HG02870 (cell line): ENCODE measurements at regions not wholly inside any gene's neighbourhood (a gene's known extent, or its start where the extent isn't known, plus 50 kb on each side); places are given as distances from the start of the nearest gene placed in this dataset.

ENCODE experiments used
- ATAC-seq: cut with Tn5 transposase; IDR thresholded peaks from one replicate; pipeline ENCODE4 v1.9.1; 2021; ENCODE audit warnings: mild to moderate bottlenecking, moderate library complexity; ENCODE audit not compliant: unreplicated experiment

DNA sequence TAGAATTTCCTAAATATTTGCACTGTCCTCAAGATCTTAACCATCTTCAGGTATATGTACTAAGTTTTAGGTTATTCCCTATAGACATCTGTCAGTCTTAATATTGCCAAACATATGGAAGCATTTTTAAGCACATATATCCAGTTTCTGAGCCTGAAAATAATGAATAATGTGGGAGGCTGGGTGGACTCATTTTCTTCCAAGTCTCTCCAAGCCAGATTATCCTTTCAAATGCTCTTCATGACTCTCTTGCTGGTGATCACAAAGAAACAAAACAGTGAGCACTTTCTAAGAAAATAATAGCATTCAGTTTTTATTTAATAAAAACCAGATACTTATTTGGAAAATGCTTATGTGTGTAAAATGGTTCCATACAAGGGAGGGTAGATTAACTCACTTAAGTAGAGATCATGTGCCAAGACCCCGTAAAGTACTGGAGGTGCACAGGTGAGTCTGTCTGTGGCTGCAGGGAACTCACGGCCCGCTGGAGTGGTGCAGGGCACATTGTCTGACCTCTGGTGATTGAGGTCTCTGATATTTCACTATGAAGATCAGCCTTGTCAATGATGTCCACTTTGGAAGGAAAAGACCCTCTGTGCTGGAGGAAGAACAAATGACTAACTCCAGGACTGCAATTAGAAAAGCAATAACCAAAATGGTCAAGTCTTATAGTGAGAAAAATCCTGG is 161.6 kb downstream of the TMEM18 start:
- ATAC-seq = no peak

DNA sequence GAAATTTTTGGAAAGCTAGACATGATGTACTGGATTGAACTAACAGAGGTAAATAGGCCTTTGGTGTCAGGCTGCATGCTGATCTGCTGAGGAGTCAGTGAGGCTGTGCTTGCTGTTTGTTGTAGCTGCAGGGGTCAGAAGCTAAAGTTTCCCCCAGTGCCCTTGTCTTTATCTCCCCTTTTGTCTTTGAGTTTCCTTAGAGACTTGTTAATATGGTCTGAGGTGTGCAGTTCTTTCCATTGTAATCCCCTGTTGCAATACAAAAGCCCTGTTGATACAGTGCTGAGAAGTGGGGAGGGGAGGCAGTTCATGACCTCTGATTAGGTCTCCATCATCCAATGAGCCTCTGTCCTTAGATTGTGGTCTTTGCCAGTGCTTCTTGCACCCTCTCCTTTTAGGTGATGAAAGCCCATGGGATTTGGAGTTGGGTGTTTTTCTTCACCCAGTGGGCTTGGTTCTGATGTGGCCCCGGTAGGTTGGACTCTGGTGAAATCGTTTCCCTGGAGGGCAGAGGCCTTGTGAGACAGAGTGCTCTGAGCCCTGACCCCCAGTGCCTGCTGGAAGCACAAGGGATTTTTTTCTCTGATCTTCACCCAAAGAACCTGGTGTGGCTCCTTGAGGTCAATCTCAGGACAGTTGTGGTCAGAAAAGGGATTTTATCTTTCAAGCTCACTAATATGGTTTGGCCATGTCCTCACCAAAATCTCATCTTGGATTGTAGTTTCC is 163.1 kb downstream of the TMEM18 start:
- no peak for ATAC-seq

DNA sequence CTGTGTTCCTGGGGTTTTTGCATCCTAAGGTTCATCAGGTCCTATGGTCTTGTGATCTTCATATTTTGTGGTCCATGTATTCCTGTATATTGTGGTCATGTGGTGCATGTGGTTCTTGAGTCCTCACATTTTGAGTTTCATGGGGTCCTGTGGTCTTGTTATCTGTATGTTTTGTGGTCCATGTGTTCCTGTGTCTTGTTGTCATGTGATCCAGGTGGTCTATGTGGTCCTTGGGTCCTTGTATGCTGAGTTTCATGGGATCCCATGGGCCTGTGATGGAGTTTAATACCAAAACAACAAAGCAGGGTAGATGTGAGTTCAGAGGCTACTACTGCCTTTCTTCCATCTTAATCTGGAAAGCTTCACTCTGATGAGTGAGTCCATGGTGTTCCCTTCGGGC is 166.4 kb downstream of the TMEM18 start:
- ATAC-seq = no peak

DNA sequence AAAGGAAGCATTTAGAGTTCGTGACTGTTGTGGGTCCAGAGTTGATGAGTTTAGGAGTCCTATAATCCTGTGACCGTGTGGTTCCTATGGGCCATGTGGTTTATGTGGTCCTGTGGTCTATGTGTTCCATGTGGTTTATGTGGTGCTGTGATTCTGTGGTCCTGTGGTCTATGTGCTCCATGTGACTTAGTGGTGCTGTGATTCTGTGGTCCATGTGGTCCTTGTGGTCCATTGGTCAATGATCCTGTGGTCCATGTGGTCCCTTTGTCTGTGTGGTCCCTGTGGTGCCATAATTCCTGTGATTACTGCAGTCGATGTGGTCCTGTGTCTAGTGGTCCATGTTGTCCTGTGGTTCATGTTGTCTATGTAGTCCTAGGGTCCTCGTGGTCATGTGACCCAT is 167.3 kb downstream of the TMEM18 start:
- ATAC-seq = no peak

DNA sequence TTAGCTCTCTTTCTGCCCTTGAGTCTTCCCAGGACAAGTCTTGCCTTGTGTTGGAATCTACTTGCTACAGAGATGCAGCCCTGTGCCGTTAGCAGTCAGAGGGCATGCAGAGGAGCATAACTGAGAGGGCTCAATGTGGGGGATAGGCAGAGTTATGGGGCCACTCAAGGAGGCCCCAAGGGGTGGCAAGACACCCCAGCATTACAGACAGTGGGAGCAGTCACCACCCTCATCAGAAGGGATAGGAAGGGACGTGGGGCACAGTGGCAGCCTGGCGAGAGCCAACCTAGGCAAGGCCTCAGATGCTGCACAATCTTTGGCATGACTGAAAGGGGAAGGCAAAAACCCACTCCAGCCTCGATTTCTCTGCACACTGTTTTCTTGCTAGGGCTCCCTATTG is 169.1 kb downstream of the TMEM18 start:
- ATAC-seq = no peak

DNA sequence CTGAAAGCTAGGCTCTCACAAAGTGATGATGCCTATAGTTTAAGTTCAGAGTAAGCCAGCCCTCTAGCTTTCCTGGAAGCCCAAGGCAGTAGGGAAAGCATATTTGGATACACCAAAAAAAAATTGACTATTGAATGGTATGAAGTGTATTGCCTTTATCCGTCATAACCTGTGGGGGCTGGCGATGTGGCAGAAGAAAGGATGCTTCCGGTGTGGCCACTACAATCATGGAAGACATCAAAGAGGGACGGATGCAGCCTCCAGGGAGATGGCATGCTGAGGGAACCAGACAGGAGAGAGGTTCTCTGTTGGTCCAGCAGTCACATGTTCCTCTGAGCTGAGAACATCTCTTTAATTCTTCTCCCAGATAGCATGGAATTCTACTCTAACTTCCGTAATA is 170.3 kb downstream of the TMEM18 start:
- no peak for ATAC-seq

DNA sequence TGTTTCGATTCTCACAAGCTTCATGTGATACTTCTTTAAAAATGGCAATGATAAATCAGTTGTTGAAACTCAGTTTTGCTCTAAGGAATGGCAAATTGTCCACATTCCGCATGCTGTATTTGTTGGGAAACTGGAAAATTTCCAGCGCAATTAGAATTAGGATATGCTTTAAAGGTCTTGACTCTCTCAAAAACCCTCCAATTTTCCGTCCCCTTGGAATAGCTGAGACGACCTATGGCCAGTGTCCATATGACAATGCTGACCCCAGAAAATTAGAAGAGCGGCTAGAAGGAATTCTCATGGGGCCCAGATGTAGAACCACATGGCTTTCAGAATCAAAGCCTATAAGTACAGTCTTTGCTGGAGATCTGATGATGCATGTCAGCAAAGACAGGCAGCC is 170.8 kb downstream of the TMEM18 start:
- no peak for ATAC-seq

DNA sequence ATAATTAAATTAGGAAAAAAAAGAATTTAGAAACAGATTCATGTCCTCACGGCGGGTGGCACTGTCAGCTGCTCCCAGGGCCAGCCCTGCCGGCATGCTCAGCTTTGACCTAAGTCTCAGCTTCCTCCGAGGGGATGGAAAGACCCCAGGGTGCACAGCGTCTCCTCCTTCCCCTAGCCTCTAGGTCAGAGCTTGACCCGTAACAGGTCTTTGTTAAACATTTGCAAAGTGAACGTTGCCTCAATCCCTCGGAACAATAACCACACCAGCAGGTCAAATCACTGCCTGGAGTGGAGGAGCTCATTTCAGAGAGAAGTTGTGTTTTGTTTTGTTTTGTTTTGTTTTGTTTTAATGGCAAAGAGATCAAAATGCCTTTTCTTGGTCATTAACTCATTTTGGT is 171.3 kb downstream of the TMEM18 start:
- no peak for ATAC-seq

DNA sequence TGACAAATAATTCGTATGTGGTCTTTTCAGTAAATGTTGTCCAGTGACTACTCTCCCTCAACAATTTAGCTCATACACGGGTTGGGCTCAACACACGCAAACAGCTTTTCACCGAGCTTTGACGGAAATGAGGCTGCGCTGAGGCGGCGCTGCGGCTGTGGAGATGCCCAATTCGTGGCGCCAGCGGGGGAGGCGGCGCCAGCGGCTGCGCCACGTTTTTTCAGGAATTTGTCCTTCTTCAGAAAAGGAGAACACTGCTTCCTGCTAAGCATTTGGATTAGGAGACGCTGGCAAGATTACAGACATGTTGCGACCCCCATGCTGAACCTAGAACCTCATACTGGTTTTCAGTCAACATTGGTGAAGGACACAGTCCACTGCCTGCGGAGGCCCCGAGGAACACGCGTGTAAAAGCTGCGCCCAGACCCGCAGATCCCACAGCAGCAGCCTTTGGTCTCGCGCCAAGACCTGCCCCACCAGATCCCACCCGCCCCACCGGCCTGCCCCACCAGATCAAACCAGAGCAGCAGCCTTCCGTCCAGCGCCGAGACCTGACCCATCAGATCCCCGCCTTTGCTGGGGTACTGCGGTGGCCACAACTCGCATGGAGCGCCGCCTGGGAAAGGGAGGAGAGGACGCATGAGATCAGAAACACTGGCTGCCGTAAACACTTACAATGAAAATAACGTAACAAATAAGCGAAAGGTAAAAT is 173.8 kb downstream of the TMEM18 start:
- ATAC-seq = no peak

DNA sequence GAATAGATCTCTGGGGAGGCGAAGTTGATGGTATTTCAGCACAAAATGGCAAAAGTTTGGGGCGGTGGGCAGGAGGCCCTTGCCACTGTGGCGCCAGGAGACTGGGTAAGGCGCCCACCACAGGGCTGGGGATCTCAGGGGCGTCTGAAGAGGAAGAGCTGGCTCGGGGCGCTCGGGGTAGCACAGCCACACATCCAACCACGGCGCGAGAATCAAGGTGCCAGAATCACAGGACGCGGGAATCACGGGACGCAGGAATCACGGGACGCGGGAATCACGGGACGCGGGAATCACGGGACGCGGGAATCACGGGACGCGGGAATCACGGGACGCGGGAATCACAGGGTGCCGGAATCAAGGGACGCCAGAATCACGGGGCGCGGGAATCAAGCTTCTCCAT is 174.4 kb downstream of the TMEM18 start:
- no peak for ATAC-seq

DNA sequence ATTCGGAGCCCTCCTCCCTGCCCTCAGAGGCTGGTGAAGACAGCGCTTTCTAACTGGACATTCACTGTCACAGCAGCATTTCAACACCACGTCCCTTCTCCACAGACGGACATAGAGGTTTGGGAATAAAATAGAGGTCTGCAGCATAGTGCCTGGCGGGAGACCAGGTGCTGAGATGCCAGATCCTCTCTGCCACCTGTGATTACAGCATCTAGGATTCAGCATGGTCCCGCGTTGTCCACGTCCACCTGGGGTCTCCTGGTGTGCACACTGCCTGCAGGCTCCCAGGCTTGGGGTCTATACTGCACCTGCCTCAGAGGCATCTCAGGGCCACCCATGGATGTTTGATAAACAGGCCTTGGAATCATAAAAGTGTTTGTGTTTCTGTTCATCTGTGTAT is 175.5 kb downstream of the TMEM18 start:
- ATAC-seq = no peak

DNA sequence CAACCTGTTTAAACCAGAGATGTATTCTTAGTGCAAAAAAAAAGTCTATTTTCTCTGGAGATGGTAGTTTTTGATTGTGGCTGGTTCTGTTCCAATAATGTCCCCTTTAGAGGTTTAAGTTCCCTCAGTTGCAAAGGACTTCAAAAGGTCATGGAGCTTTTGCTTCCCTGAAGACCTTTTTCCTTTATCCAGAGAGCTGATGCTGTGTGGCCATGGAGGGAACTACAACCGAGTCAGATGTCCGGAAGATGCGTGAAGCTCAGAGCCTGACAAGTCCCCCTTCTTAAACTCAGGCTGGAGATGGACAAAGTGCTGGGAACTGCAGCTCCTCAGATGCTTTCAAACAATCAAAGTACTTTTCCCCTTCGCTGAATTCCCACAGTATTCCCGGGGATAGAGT is 176.1 kb downstream of the TMEM18 start:
- ATAC-seq = no peak

DNA sequence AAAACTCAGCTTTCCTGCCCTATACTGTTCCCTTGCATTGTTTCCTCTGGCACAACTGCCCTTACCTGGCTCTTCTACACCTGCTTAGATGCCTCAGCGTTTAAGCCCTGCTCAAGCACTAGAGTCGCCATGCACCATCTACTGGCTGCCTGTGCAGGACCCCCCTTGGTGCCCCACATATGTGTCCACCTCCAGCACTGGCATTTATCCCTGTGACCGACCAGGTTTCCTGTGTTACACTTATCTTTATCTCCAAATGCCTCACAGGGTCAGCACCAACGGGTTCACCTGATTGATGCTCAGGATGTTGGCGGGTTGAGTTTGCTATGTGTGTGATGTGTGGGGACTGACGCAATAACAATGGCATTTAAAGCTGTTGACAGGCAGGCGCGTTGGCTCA is 177.5 kb downstream of the TMEM18 start:
- ATAC-seq = no peak

DNA sequence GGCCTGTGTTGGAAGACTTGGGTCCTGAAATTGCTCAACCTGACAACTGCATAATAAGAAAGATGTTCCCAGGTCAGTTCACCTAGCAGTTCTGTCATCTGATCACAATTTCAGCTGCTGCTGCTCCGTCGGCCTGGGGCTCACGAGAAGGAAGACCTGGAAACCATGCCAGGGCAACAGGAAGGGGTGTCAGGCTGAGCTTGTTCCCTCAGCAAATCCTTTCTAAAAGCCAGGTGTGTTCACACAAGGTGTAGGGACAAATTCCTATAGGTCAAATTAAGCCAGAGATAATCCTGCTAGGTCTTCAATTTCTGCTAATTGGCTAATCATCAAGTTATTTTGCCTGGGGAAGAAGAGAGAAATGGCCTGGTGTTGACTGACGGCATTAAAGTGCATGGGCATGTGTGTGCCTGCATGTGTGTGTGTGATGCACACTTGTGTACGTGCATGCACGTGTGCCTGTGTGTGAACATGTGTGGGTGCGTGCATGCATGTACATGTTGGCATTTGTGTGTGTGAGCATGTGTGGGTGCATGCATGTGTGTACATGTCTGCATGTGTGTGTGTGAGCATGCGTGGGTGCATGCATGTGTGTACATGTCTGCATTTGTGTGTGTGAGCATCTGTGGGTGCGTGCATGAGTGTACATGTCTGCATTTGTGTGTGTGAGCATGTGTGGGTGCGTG is 178.6 kb downstream of the TMEM18 start:
- ATAC-seq = no peak

DNA sequence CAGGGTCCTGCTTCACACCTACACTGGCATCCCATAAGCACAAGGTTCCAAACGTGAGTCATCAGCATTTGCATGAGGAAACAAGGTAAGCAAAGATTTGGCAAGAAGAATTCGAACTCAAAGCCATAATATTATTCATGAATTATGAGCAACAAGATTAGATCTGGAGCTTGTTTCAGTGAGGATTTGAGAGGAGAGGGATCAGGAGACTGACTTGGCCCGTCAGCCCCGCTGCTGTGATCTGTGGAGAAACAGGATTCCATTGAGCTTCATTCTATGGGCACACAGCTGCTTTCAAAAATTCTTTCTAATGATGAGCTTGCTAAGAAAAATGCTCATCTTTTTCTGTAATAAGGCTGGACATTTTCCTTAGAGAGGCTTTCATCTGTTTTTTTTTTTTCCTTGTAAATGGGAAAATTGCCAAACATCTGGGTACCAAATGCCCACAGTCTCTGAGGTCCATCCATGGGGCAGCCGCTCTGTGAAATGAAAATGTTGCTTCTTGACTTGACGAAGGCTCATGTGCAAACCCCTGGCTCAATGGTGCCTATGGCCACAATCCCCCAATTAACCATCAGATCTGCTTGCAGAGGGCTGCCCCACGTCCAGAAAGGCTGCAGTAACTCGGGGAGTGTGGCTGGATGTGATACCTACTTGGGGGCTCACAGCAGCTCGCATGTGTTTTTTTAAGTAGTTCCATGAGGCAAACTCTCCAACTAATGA is 179.3 kb downstream of the TMEM18 start:
- ATAC-seq = no peak

DNA sequence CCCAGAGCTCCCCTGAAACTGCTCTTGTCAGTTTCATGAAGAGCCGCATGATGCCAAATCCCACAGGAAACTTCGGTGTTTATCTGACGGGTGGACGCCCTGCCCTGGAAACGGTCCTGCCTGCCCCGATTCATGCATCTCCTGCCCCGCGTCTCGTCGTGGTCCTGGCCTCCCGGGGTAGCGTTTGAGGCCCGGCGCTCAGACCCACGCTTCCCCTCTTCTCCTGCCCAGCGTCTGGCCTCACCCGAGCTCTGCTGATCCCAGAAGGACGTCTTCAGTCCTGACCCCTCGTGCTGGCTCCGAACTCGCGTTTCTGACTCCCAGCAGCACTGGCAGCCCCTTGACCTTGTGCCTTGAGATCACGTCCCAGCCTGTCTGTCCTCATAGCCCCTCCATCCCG is 180.5 kb downstream of the TMEM18 start:
- ATAC-seq = no peak

DNA sequence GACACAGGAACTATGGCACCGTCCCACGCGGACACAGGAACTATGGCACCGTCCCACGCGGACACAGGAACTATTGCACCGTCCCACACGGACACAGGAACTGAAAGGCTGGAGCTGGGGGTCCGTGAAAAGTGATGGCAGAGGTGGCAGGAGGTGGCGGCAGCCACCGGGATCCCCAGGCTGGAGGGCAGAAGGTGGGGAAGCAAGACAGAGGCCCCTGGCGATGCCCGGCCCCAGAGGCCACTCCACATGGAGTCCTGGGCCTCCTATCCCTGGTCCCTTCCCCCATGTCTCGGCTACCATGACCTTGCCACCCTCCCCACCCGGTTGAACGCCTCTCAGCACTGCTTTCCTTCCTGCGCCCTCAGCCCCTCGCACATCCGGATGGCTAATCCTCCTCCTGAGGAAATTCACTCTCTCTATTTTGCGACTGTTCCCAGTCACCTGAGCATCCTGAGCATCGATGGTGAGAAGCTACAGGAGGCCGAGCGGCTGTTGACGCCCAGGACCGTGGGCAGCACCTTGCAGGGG is 181.4 kb downstream of the TMEM18 start:
- no peak for ATAC-seq

DNA sequence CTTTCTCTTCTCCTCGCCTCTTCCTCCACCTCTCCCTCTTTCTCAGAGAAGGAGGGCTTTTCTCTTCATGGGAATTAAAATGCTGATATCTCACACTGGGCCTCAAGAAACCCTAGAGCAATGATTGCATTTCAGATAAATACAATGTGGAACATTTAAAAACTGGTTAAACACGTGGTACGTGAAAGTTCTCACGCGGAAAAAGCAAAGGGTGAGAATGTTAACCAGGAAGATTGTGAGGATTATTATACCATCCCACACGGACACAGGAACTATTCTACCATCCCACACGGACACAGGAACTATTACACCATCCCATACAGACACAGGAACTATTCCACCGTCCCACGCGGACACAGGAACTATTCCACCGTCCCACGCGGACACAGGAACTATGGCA is 182.4 kb downstream of the TMEM18 start:
- no peak for ATAC-seq

DNA sequence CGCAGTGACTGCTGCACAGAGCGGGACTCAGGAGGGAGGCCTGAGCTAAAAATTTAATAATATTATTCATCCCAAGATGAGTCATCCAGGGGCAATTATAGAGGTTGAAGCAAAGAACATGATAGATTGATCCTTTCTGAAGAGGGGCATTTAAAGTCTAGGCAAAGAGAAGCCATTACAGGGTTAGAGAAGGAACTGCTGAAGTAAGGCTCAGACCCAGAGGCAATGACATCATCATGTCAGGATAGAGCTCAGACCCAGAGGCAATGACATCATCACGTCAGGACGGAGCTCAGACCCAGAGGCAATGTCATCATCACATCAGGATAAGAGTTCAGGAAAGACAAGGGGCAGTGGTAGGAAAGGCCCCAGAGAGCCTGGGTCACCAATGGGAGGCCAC is 184.0 kb downstream of the TMEM18 start:
- ATAC-seq = no peak

DNA sequence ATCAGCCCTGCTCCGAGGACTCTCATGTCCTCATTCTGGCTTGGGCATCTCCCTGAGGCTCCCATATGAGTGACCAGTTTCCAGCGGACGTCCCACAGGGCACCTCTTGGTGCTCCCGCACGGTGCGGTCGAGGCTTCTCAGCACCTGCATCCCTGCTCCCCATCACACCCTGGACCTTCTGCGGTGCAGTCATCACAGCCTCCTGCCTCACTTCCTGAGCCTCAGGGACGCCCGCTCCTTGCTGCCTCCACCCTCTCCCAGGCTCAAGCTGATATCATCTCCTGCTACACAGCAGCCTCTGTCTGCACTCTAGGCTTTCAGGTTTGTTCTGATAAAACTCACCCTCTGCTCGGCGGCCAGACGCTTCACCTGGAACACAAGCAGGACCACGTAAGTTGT is 185.0 kb downstream of the TMEM18 start:
- ATAC-seq = no peak

DNA sequence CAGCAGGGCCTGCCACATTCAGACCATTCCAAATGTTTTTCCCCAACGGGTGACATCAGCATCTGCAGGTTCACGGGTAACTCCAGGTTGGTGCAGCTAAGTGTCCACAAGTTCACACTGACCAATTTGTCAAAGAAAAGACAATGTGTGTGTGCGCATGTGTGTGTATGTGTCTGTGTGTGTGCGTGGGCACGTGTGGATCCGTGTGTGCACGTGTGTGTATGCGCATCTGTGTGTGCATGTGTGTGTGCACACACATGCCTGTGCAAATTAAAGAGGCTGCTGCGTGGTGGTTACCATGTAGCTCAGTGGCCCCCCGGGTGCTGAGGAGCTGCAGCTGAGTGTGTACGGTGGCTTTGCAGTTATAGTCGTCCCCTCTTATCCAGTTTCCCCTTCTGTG is 187.4 kb downstream of the TMEM18 start:
- ATAC-seq = no peak
